Peyer's patch (tissue), 4 donors: ENCODE measurements at regions not wholly inside any gene's neighbourhood (a gene's known extent, or its start where the extent isn't known, plus 50 kb on each side); places are given as distances from the start of the nearest gene placed in this dataset.

Experiments
- POLR2A ChIP-seq, 2 donors: fragments of 450-650 bp; IDR thresholded peaks; one replicate each; pipeline ENCODE4 v1.5.1; 2017; ENCODE audit warnings: antibody characterized with exemption in 2 of 2, mild to moderate bottlenecking in 2 of 2, moderate library complexity in 2 of 2
- TF ChIP-seq, protein P1 (sequence below), 6 experiments: fragments of 450-650 bp in 4 of 6; fragments of 200-600 bp in 2 of 6; sonication (generic) in 1 of 6; IDR thresholded peaks; one replicate each; pipeline ENCODE4 v1.5.1; 2017 to 2019; ENCODE audit warnings: antibody characterized with exemption in 6 of 6, mild to moderate bottlenecking in 3 of 6, moderate library complexity in 1 of 6

GRCh38 chr13:103194871-103195270 is 128.7 kb upstream of the SLC10A2 start:
- no peak for TF ChIP-seq POLR2A (IDR thresholded peaks at IDR 0.05)
- TF ChIP-seq, protein P1, sequence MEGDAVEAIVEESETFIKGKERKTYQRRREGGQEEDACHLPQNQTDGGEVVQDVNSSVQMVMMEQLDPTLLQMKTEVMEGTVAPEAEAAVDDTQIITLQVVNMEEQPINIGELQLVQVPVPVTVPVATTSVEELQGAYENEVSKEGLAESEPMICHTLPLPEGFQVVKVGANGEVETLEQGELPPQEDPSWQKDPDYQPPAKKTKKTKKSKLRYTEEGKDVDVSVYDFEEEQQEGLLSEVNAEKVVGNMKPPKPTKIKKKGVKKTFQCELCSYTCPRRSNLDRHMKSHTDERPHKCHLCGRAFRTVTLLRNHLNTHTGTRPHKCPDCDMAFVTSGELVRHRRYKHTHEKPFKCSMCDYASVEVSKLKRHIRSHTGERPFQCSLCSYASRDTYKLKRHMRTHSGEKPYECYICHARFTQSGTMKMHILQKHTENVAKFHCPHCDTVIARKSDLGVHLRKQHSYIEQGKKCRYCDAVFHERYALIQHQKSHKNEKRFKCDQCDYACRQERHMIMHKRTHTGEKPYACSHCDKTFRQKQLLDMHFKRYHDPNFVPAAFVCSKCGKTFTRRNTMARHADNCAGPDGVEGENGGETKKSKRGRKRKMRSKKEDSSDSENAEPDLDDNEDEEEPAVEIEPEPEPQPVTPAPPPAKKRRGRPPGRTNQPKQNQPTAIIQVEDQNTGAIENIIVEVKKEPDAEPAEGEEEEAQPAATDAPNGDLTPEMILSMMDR (IDR thresholded peaks at IDR 0.05): no peak
